GM18499 (cell line): ENCODE measurements at regions not wholly inside any gene's neighbourhood (a gene's known extent, or its start where the extent isn't known, plus 50 kb on each side); places are given as distances from the start of the nearest gene placed in this dataset.
"Not testable (repeated sequence)": the region's sequence is repeated elsewhere in the genome, so short reads cannot be mapped to it uniquely, and the experiment has no call there.

ENCODE experiments used
- ATAC-seq: cut with Tn5 transposase; IDR thresholded peaks from one replicate; pipeline ENCODE4 v1.9.1; 2021; ENCODE audit warnings: moderate number of reproducible peaks; ENCODE audit not compliant: insufficient read depth, unreplicated experiment

DNA sequence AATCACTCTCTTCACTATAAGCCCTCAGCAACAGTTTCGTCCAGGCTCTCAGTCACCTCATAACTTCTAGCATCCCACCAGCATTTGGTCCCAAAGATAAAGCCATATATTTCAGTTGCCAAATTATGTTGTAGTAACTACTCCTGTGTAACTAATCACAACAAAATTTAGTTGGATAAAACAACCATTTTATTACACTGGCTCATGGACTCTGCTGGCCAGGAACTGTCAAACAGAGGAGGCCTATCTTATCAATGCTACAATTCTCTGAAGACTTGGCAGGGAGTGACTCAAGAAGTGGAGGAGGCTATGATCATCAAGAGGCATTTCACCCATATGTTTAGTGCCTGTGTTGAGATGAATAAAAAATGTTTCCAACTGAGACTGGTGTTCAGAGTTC, 1082.3 kb upstream of the GJE1 start:
- no peak for ATAC-seq

DNA sequence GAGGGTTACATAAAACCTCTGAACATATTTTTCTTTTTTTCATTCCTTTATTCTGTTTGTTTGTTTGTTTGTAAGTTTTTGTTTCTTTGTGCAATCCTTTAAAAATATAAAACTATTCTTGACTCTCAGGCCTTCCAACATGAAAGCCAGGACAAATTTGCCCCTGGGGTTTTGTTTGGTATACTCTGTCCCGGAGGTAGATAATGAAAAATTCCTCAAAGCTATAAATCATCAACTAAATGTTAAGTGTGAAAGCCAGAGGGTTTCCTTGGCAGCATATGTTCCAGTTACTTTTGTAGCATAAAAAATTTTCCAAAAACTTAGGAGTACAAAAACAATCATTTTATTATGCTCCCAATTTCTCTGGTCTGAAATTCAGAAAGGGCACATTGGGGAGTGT, 1084.3 kb upstream of the GJE1 start:
- no peak for ATAC-seq

DNA sequence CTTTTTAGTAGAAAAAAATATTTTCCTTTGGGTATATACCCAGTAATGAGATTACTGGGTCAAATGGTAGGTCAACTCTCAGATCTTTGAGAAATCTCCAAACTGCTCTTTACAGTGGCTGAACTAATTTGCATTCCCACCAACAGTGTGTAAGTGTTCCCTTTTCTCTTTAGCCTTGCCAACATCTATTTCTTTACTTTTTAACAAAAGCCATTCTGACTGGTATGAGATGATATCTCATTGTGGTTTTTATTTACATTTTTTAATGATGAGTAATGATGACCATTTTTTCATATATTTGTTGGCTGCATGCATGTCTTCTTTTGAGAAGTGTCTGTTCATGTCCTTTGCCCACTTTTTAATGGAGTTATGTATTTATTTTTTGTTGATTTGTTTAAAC, 1086.2 kb upstream of the GJE1 start:
- ATAC-seq: not testable (repeated sequence)

DNA sequence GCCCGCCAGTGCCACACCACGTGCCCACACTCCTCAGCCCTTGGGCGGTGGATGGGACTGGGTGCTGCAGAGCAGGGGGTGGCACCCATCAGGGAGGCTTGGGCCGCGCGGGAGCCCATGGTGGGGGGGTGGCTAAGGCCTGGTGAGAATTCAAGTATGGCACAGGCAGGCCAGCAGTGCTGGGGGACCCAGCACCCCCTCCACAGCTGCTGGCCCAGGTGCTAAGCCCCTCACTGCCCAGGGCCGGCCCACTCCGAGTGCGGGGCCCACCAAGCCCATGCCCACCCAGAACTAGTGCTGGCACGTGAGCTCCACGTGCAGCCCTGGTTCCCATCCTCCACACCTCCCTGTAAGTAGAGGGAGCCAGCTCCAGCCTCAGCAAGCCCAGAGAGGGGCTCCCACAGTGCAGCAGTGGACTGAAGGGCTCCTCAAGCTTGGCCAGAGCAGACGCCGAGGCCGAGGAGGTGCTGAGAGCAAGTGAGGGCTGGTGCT, 1091.1 kb upstream of the GJE1 start:
- ATAC-seq: no peak

DNA sequence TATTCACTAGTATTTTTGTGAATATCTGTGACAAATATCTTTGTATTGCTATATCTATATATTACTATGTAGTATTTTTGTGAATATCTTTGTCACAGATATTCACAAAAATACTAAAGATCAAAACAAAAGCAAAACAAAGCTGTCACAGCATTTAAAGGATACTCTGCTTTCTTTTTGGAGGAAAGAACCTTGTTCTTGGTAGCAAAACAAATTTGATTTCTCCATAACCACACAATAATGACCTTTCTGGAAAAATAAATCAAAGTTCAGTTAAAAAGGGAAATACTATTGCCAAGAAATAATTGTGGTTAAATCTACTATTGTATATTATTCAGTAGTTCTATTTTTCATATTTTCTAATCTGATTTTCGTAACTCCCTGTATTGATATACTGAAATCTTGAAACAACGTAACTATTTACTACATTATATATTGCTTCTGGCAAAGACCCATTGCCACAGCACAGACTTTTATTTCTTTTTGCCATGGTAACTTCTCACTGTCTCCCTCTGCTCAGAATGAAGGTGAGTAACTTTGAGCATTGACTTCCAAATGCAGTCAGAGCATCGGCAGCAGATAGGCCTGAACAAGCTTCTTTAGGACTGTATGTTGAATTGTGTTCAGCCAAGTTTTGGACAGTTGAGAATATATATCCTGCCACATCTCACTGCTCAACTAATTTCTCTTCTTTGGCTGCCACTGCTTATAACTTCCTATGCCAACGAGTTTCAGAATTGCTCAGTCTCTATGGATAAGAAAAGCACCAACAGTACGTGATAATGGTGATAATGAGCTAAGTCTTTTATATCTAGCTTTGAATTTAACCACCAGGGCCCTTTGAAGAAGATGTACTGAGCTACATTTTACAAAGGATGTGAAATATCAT, 1097.2 kb upstream of the GJE1 start:
- no peak for ATAC-seq

DNA sequence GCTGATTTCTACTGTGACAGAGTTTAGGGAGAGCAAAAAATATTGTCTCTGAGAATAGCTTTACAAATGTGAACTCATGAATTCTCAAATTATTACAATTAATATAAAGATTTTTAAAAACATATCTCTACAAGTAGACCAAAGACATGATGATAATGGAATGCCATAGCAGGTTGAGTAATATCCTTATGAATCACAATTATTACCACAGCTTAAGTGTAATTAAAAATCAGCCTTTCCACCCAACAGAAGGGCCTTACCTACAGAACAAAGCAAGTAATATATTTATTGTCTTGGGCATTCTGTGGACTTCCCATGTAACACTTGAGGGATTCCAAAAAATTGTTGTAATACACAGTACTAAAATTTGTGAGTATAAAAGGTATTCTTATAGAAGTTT, 1099.6 kb upstream of the GJE1 start:
- ATAC-seq: no peak

DNA sequence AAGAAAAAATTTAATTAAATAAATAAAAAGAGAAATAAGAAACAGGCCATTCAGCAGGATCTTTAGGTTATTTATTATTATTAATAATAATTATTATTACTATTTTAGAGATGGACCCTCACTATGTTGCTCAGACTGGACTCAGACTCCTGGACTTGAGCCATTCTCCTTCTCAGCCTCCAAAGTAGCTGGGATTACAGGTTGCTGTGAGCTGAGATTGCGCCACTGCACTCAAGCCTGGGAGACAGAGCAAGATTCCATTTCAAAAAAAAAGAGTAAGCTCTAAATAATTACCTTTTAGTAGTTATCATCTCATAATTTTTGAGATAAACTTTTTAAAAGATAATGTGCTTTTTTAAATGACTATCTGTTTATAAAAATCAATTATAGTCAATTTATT, 1102.8 kb upstream of the GJE1 start:
- no peak for ATAC-seq

DNA sequence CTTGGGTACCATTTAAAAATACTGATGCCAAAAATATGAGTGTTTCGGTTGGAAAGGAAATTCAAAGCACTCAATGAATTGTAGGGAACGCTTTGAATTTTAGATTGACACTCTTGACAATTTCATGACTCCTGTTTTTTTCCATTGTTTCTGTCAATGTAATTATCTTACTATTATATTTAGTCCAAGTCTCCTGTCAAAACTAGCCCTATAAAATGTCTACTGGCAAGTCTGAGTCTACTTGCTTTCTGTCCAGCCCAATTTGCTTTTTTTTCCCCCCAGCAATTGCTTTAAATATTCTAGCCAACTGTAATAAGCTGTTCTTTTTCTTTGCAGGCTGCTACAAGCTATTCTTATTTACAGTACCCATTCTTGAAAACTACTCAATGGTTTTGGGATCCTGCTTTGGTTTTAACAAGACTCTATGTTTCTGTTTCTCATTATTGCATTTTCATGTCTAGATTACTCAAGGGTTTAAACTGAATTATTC, 1103.9 kb upstream of the GJE1 start:
- ATAC-seq: no peak

DNA sequence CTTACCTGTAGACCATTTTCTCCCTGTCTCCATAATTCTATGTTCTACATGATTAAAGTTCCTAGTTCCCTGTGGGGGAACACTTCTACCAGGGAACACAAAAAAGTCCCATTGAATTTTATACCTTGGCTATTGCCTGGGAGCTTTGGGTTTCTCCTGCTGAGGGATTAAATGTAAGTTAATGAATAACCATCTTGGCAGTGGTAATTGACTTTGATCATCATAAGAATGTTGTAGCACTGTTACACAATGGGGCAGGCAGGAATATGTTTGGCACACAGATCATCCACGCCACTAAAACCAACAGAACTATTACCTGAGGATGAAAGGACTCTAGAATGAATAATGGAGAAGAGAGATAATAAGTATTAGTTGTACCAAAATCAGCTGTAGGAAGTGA, 1106.2 kb upstream of the GJE1 start:
- no peak for ATAC-seq

DNA sequence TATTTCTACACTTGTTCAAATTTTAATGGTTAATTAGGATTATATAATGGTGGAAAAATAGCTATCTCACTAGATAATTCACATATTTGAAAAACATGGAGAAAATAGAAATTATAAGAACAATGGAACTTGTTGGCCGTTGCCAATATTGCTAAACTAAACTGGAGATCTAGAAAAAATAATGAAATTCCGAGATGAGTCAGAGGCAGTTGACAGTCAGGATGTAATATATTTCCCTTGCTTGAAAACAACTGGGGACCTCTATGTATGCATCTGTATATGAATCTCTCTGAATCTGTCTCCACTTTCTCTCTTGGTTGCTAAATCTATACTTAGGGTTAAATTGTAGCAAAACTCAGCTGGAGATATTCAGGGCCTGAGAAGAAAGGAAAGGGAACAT, 1108.2 kb upstream of the GJE1 start:
- no peak for ATAC-seq

DNA sequence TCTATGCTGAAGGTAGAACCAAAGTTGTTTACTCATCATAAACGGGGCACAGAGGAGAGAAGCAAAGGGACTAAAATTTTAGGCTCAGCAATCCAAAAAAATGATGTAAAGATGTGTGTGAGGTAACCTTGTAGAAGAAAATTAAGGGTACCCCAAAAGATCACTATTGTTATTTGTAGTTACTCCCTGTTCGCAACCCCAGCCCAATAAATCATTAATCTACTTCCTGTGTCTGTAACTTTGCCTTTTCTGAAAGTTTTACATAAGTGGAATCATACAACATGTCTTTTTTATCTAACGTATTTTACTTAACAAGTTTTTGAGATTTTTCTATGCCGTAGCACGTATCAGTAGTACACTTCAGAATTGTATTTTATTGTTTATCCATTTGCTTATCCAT, 1114.8 kb upstream of the GJE1 start:
- no peak for ATAC-seq

DNA sequence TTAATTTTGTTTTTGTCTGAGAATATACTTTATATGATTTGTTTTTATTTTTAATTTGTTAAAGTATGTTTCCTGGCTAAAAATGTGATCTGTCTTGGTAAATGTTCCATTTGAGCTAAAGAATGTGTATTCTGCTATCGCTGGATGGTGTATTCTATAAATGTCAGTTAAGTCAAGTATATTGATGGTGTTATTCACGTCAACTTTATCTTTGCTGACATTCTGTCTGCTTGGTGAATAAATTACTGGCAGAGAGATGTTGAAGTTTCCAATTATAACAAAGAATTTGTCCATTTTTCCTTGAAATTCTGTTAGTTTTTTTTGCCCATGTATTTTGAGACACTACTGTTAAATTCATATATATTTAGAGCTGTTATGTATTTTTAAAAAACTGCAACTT, 1131.8 kb upstream of the GJE1 start:
- no peak for ATAC-seq

DNA sequence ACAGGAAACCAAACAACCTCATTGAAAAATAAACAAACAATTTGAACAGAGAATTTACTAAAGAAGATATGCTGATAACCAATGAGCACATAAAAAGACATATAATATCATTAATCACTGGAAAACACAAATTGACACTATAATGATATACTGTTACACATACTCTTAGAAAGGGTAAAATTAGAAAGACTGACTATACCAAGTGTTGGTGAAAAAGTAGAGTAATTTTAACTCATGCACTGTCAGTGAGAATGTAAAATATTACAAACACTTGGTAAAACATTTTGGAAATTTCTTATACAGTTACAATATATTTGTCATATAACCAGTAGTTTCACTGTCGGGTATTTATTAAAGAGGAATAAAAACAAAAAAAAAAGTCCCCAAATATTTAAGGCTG, 1139.2 kb upstream of the GJE1 start:
- no peak for ATAC-seq

DNA sequence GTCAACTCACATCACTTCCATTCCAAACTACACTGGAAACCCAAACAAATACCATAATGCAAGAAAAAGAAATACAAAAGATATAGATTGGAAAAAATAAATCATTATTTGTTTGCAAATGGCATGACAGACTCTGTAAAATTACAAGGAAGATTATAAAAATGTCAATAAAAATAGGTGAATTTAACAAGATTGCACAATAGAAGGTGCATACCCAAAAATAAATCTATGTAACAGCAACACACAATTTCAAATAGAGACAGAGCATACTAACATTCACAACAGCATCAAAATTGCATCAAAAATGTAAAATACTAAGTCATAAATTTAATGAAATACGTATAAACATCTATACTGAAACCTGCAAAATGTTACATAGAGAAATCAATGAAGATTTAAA, 1140.0 kb upstream of the GJE1 start:
- ATAC-seq: no peak

DNA sequence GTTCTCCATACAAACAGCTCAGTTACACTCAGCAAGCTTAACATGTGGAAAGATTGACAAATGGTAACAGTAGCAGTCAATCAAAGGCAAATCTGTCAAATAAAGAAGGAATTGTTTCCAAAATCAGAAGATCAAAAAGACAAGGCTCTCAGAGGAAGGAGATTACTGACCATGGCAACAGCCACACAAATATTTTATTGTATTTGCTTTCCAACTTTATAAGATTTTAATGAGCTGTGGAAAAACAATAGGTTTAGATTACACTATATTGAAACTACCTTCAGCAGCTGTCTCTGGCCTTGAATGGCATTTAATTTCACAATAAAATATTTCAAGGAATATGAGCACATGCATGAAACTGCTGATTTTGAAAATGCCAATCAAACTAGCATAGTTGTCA, 1143.9 kb upstream of the GJE1 start:
- no peak for ATAC-seq

DNA sequence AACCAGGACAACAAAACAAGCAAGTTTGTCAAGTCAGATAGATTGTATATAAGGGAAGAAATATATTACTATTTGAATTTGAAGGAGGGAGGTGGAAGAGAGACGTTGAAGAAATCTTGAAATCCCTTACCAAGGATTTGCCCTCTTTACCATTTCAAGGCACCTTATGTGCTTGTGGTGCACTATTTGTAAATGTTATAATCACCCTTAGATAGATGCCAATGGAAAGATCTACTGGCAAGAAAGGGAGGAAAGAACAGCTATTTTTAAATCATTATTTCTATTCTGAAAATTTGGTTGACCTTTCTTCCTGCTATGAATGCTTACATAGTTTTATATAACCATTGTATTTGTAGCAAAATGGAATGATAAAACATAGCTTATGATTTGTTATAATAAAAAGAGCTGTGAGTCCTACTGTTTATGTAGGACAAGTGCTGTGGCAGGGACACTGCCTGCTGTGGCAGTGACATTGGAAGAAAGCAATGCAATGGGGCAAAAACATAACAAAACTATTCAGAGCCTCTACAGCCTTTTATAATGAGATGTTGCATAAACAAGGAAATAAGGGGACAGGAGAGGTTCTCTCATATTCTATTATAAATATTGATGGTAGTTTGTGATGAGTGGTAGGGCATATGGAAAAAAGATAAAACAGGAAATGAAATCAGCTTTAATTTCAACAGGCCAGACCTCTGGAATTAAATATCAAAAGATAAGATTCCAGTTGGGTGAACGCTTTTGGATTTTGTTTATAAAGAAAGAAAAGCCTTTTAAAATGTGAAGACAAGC, 1145.2 kb upstream of the GJE1 start:
- no peak for ATAC-seq

DNA sequence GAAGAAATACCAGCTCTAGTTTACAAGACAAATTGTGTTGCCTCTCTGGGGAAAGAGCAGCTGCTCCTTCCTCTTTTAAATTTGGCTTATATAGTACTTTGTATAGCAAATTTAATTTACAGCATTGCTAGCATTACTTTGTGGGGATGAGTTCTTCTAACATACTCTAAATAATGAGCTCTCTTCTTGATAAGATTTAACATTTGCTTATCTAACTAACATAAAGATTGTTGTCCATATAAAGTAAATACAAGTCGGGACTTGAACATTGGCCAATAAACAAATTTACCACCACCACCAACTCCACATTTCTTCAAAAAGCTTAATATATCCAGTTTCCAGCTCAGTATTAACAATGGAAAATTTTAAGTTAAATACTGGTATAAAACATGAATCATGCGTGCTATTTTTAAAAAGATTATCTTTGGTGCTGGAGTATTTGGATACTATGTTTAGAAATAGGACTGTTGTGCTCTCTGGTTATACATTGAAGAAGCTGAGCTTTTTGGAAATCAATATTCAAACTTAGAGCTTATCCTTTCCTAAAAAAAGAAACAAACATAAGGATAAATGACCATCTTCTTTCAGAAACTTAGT, 1146.9 kb upstream of the GJE1 start:
- no peak for ATAC-seq

DNA sequence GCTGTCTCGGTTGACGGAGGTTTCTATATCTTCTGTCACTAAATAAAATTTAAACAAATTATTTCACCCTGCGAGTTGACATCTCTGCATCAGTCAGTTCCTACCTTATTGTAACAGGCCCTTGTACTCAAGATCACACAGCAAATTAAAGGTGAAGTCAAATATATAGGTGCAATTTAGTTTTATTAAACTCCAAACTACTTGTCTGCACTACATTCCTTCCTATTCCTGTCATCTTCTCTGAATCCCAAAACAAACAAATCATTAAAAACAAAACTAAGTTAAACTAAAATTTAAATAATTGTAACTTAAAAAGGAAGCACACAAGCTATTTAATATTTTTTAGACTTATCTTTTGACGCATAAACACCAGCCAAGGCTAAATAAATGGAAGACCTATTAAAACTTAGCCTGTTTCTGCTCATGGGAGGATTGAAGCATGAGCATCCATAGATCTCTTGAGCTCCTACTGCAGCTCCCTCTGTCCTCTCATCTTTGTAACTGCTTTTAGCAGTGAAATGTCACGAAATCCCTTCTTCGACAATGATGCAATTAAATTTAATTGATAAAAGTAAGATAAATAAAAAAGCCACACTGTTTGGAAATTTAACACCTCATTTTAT, 1152.3 kb upstream of the GJE1 start:
- ATAC-seq: no peak

DNA sequence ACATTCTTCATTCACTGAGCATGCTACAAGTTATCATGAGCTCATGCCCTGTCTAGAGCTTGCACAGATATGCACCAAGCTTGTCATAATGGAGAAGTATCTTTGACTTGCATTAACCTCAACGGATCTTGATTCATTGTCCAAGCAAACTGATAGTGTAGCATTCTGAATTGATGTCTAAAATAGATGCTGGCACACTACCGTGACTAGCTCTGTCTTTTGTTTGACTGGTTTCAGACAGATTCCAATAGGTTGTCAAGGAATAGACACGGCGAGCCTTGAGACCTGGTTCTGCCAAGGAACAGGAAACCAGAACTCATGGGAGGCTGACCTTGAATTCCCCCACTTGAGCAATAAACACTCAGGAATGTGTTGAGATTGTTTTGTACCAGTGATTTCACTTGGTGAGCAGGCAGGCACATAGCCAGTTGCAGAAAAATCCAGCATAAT, 1153.1 kb upstream of the GJE1 start:
- ATAC-seq: no peak

DNA sequence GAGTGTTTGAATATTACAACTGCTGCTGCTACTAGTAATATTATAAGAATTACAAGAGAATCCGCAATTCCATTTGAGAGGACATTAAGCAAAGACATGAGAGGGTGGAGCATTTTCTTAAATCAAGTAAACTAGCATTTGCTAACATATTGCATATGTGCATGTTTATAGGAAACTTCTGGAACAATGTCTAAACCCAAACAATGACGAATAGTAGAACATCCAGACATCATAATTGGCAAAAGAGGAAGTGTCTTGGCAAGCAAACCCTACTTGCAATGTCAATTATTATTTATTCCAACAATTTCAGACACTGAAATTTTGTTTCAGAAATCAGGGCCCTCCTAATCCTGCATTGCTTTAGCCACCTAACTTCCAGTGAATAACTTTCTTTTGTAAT, 1155.3 kb upstream of the GJE1 start:
- no peak for ATAC-seq
